ENCODE measurements at regions not wholly inside any gene's neighbourhood (a gene's known extent, or its start where the extent isn't known, plus 50 kb on each side); places are given as distances from the start of the nearest gene placed in this dataset.

DNA sequence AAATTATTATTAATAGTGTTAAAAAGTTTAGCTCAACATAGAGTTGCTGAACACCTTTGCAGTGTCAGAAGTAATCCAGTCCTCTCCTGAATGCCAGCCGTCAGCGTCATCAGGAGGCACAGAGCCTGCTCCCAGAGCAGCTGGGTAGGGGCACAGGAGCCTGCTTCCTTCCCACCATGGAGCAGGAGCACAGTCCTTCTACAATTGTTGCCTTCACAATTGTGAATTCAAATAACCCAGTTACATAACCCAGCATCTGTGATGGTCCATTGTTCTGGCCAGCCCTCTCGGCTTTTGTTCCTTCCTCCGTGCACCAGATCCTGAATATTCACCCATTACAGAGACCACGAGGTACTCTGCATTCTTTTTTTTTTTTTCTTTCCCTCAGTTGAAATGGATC lies 393.9 kb upstream of the MAF start:
- no peak overlapping the region for H3K4me3 Mint-ChIP-seq
- H3K27me3 Mint-ChIP-seq (ENCODE audit: low read depth) = no peaks in the 10 kb centered on the region
- POLR2A ChIA-PET = no interaction called here
- DNase-seq (ENCODE audit: low spot score) = no peak
- no peak overlapping the region for H3K27ac Mint-ChIP-seq
- CTCF ChIA-PET = interaction anchor here (1.1 kb wide), 2 partner anchors 12 to 472 kb away, joined by 3 read pairs; no protein-coding TSS in a partner anchor
- ATAC-seq = no peak
- H3K9me3 Mint-ChIP-seq = peaks cover 18% of the 10 kb centered on the region
- TF ChIP-seq ZNF263 (CRISPR knock-in tag; IDR thresholded peaks at IDR 0.05; ENCODE audit: low read depth) (no peak), GRHL2 (CRISPR knock-in tag; IDR thresholded peaks at IDR 0.05; ENCODE audit: insufficient replicate concordance, severe bottlenecking) (no peak), TP53 (CRISPR knock-in tag; IDR thresholded peaks at IDR 0.05) (no peak)
- H3K36me3 Mint-ChIP-seq = no peaks in the 10 kb centered on the region
- peaks cover 41% of the 10 kb centered on the region for H3K4me1 Mint-ChIP-seq

DNA sequence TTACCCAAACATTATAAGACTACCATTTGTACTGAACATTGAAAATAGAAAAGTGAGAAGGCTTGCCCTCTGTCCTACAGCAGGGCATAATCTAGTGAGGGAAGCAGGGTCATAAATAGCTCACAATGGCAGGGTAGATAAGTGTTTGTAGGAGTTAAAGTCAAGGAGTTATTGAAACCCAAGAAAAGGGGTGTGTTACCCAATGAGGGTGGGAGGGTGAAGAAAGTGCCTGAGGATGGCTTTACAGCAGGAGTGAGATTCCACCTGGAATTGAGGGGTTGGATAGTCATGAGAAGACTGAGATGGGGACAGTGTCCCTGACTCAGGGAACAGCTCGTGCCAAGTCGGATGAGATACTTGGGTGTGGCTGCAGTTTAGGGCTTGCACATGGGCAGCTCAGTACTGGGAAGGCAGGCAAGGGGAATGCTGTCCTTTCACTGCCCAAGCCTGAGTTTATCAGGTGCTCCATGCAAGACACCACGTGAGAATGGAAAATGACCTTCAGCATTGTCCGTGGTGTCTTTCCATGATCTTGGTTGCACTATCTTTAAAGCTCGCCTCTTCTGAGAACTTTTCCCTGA lies 393.2 kb upstream of the MAF start:
- H3K36me3 Mint-ChIP-seq = no peaks in the 10 kb centered on the region
- TF ChIP-seq, protein P1, sequence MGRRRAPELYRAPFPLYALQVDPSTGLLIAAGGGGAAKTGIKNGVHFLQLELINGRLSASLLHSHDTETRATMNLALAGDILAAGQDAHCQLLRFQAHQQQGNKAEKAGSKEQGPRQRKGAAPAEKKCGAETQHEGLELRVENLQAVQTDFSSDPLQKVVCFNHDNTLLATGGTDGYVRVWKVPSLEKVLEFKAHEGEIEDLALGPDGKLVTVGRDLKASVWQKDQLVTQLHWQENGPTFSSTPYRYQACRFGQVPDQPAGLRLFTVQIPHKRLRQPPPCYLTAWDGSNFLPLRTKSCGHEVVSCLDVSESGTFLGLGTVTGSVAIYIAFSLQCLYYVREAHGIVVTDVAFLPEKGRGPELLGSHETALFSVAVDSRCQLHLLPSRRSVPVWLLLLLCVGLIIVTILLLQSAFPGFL (CRISPR knock-in tag; IDR thresholded peaks at IDR 0.05; ENCODE audit: borderline replicate concordance) = no peak
- TF ChIP-seq FOXJ3 (CRISPR knock-in tag; IDR thresholded peaks at IDR 0.05; ENCODE audit: borderline replicate concordance) = no peak
- TF ChIP-seq ERG (CRISPR knock-in tag; IDR thresholded peaks at IDR 0.05) = no peak
- TF ChIP-seq ZNF512 (CRISPR knock-in tag; IDR thresholded peaks at IDR 0.05; ENCODE audit: borderline replicate concordance) = no peak
- no peak for TF ChIP-seq TP53 (CRISPR knock-in tag; IDR thresholded peaks at IDR 0.05)
- TF ChIP-seq, protein P2, sequence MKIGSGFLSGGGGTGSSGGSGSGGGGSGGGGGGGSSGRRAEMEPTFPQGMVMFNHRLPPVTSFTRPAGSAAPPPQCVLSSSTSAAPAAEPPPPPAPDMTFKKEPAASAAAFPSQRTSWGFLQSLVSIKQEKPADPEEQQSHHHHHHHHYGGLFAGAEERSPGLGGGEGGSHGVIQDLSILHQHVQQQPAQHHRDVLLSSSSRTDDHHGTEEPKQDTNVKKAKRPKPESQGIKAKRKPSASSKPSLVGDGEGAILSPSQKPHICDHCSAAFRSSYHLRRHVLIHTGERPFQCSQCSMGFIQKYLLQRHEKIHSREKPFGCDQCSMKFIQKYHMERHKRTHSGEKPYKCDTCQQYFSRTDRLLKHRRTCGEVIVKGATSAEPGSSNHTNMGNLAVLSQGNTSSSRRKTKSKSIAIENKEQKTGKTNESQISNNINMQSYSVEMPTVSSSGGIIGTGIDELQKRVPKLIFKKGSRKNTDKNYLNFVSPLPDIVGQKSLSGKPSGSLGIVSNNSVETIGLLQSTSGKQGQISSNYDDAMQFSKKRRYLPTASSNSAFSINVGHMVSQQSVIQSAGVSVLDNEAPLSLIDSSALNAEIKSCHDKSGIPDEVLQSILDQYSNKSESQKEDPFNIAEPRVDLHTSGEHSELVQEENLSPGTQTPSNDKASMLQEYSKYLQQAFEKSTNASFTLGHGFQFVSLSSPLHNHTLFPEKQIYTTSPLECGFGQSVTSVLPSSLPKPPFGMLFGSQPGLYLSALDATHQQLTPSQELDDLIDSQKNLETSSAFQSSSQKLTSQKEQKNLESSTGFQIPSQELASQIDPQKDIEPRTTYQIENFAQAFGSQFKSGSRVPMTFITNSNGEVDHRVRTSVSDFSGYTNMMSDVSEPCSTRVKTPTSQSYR (CRISPR knock-in tag; IDR thresholded peaks at IDR 0.05) = no peak
- TF ChIP-seq ZNF423 (CRISPR knock-in tag; IDR thresholded peaks at IDR 0.05) = no peak
- TF ChIP-seq HMGXB4 (CRISPR knock-in tag; IDR thresholded peaks at IDR 0.05) = no peak
- no peak for TF ChIP-seq CDX4 (CRISPR knock-in tag; IDR thresholded peaks at IDR 0.05; ENCODE audit: borderline replicate concordance)
- TF ChIP-seq ZSCAN18 (CRISPR knock-in tag; IDR thresholded peaks at IDR 0.05) = no peak
- H3K9me3 Mint-ChIP-seq = peaks cover 18% of the 10 kb centered on the region
- H3K27ac Mint-ChIP-seq = no peak overlapping the region
- ATAC-seq = no peak
- DNase-seq (ENCODE audit: low spot score) = no peak
- H3K27me3 Mint-ChIP-seq (ENCODE audit: low read depth) = no peaks in the 10 kb centered on the region
- ChIA-PET POLR2A (no interaction called here), CTCF (interaction anchor here (1.1 kb wide), 2 partner anchors 13 to 473 kb away, joined by 3 read pairs; no protein-coding TSS in a partner anchor)
- no peak overlapping the region for H3K4me3 Mint-ChIP-seq
- peaks cover 41% of the 10 kb centered on the region for H3K4me1 Mint-ChIP-seq

Data from WTC11 (cell line).